ENCODE measurements at regions not wholly inside any gene's neighbourhood (a gene's known extent, or its start where the extent isn't known, plus 50 kb on each side); places are given as distances from the start of the nearest gene placed in this dataset.

GRCh38 chr6:94478133-94479005 is 1059.0 kb upstream of the EPHA7 start:
- Histone ChIP-seq H3K27me3 (ENCODE audit: insufficient read depth, low read length) (no peaks in the 10 kb centered on the region), H3K36me3 (ENCODE audit: insufficient read depth, low read length) (no peaks in the 10 kb centered on the region), H2AFZ (ENCODE audit: low read length, unreplicated experiment) (no peak overlapping the region), H3K4me1 (ENCODE audit: control insufficient read depth, insufficient read depth, low read length, unreplicated experiment) (no peaks in the 10 kb centered on the region), H3K79me2 (ENCODE audit: control insufficient read depth, insufficient read depth, low read length, unreplicated experiment) (no peaks in the 10 kb centered on the region), H3K4me3 (ENCODE audit: low read depth, low read length) (no peak overlapping the region), H3K27ac (ENCODE audit: low read depth, low read length) (no peak overlapping the region)

- Histone ChIP-seq H3K79me2 (ENCODE audit: control insufficient read depth, insufficient read depth, low read length, unreplicated experiment) (no peaks in the 10 kb centered on the region), H3K4me1 (ENCODE audit: control insufficient read depth, insufficient read depth, low read length, unreplicated experiment) (no peaks in the 10 kb centered on the region), H3K4me3 (ENCODE audit: low read depth, low read length) (no peak overlapping the region), H3K36me3 (ENCODE audit: insufficient read depth, low read length) (no peaks in the 10 kb centered on the region), H3K27me3 (ENCODE audit: insufficient read depth, low read length) (no peaks in the 10 kb centered on the region), H2AFZ (ENCODE audit: low read length, unreplicated experiment) (no peak overlapping the region), H3K27ac (ENCODE audit: low read depth, low read length) (no peak overlapping the region)
Observed at GRCh38 chr6:94468830-94469229, 1049.5 kb upstream of the EPHA7 start.

GRCh38 chr6:94464018-94464510 is 1044.7 kb upstream of the EPHA7 start:
- Histone ChIP-seq H3K27me3 (ENCODE audit: insufficient read depth, low read length) (no peaks in the 10 kb centered on the region), H3K36me3 (ENCODE audit: insufficient read depth, low read length) (no peaks in the 10 kb centered on the region), H3K4me1 (ENCODE audit: control insufficient read depth, insufficient read depth, low read length, unreplicated experiment) (no peaks in the 10 kb centered on the region), H3K79me2 (ENCODE audit: control insufficient read depth, insufficient read depth, low read length, unreplicated experiment) (no peaks in the 10 kb centered on the region), H2AFZ (ENCODE audit: low read length, unreplicated experiment) (no peak overlapping the region), H3K27ac (ENCODE audit: low read depth, low read length) (no peak overlapping the region), H3K4me3 (ENCODE audit: low read depth, low read length) (no peak overlapping the region)

- H3K27ac ChIP-seq (ENCODE audit: low read depth, low read length) = no peak overlapping the region
Observed at GRCh38 chr6:94463306-94463705, 1043.9 kb upstream of the EPHA7 start.

GRCh38 chr6:94462231-94462630 is 1042.9 kb upstream of the EPHA7 start:
- Histone ChIP-seq H3K79me2 (ENCODE audit: control insufficient read depth, insufficient read depth, low read length, unreplicated experiment) (no peaks in the 10 kb centered on the region), H3K27ac (ENCODE audit: low read depth, low read length) (no peak overlapping the region), H2AFZ (ENCODE audit: low read length, unreplicated experiment) (no peak overlapping the region), H3K36me3 (ENCODE audit: insufficient read depth, low read length) (no peaks in the 10 kb centered on the region), H3K4me3 (ENCODE audit: low read depth, low read length) (no peak overlapping the region), H3K27me3 (ENCODE audit: insufficient read depth, low read length) (no peaks in the 10 kb centered on the region), H3K4me1 (ENCODE audit: control insufficient read depth, insufficient read depth, low read length, unreplicated experiment) (no peaks in the 10 kb centered on the region)

More at GRCh38 chr6:94463306-94463705, 1043.9 kb upstream of the EPHA7 start:
- Histone ChIP-seq H3K4me1 (ENCODE audit: control insufficient read depth, insufficient read depth, low read length, unreplicated experiment) (no peaks in the 10 kb centered on the region), H3K27me3 (ENCODE audit: insufficient read depth, low read length) (no peaks in the 10 kb centered on the region), H3K79me2 (ENCODE audit: control insufficient read depth, insufficient read depth, low read length, unreplicated experiment) (no peaks in the 10 kb centered on the region), H3K4me3 (ENCODE audit: low read depth, low read length) (no peak overlapping the region), H2AFZ (ENCODE audit: low read length, unreplicated experiment) (no peak overlapping the region), H3K36me3 (ENCODE audit: insufficient read depth, low read length) (no peaks in the 10 kb centered on the region)

- no peaks in the 10 kb centered on the region for H3K79me2 ChIP-seq (ENCODE audit: control insufficient read depth, insufficient read depth, low read length, unreplicated experiment)
Observed at GRCh38 chr6:94456266-94456665, 1036.9 kb upstream of the EPHA7 start.

GRCh38 chr6:94454231-94454630 is 1034.9 kb upstream of the EPHA7 start:
- H3K4me3 ChIP-seq (ENCODE audit: low read depth, low read length) = no peak overlapping the region
- no peaks in the 10 kb centered on the region for H3K27me3 ChIP-seq (ENCODE audit: insufficient read depth, low read length)
- no peak overlapping the region for H3K27ac ChIP-seq (ENCODE audit: low read depth, low read length)
- H3K4me1 ChIP-seq (ENCODE audit: control insufficient read depth, insufficient read depth, low read length, unreplicated experiment) = no peaks in the 10 kb centered on the region
- no peaks in the 10 kb centered on the region for H3K79me2 ChIP-seq (ENCODE audit: control insufficient read depth, insufficient read depth, low read length, unreplicated experiment)
- no peak overlapping the region for H2AFZ ChIP-seq (ENCODE audit: low read length, unreplicated experiment)
- H3K36me3 ChIP-seq (ENCODE audit: insufficient read depth, low read length) = no peaks in the 10 kb centered on the region

More at GRCh38 chr6:94456266-94456665, 1036.9 kb upstream of the EPHA7 start:
- Histone ChIP-seq H3K27me3 (ENCODE audit: insufficient read depth, low read length) (no peaks in the 10 kb centered on the region), H2AFZ (ENCODE audit: low read length, unreplicated experiment) (no peak overlapping the region), H3K4me1 (ENCODE audit: control insufficient read depth, insufficient read depth, low read length, unreplicated experiment) (no peaks in the 10 kb centered on the region), H3K36me3 (ENCODE audit: insufficient read depth, low read length) (no peaks in the 10 kb centered on the region), H3K4me3 (ENCODE audit: low read depth, low read length) (no peak overlapping the region), H3K27ac (ENCODE audit: low read depth, low read length) (no peak overlapping the region)

- no peak overlapping the region for H3K4me3 ChIP-seq (ENCODE audit: low read depth, low read length)
- no peaks in the 10 kb centered on the region for H3K4me1 ChIP-seq (ENCODE audit: control insufficient read depth, insufficient read depth, low read length, unreplicated experiment)
- no peak overlapping the region for H3K27ac ChIP-seq (ENCODE audit: low read depth, low read length)
- no peak overlapping the region for H2AFZ ChIP-seq (ENCODE audit: low read length, unreplicated experiment)
- no peaks in the 10 kb centered on the region for H3K79me2 ChIP-seq (ENCODE audit: control insufficient read depth, insufficient read depth, low read length, unreplicated experiment)
- no peaks in the 10 kb centered on the region for H3K36me3 ChIP-seq (ENCODE audit: insufficient read depth, low read length)
- H3K27me3 ChIP-seq (ENCODE audit: insufficient read depth, low read length) = no peaks in the 10 kb centered on the region
Observed at GRCh38 chr6:94446120-94446519, 1026.8 kb upstream of the EPHA7 start.

GRCh38 chr6:94443701-94444100 is 1024.3 kb upstream of the EPHA7 start:
- H3K36me3 ChIP-seq (ENCODE audit: insufficient read depth, low read length) = no peaks in the 10 kb centered on the region
- no peak overlapping the region for H3K27ac ChIP-seq (ENCODE audit: low read depth, low read length)
- no peaks in the 10 kb centered on the region for H3K4me1 ChIP-seq (ENCODE audit: control insufficient read depth, insufficient read depth, low read length, unreplicated experiment)
- H2AFZ ChIP-seq (ENCODE audit: low read length, unreplicated experiment) = no peak overlapping the region
- no peaks in the 10 kb centered on the region for H3K79me2 ChIP-seq (ENCODE audit: control insufficient read depth, insufficient read depth, low read length, unreplicated experiment)
- H3K27me3 ChIP-seq (ENCODE audit: insufficient read depth, low read length) = no peaks in the 10 kb centered on the region
- H3K4me3 ChIP-seq (ENCODE audit: low read depth, low read length) = no peak overlapping the region

GRCh38 chr6:94424692-94425091 is 1005.3 kb upstream of the EPHA7 start:
- Histone ChIP-seq H3K4me3 (ENCODE audit: low read depth, low read length) (no peak overlapping the region), H3K27ac (ENCODE audit: low read depth, low read length) (no peak overlapping the region), H3K4me1 (ENCODE audit: control insufficient read depth, insufficient read depth, low read length, unreplicated experiment) (no peaks in the 10 kb centered on the region), H3K79me2 (ENCODE audit: control insufficient read depth, insufficient read depth, low read length, unreplicated experiment) (no peaks in the 10 kb centered on the region), H2AFZ (ENCODE audit: low read length, unreplicated experiment) (no peak overlapping the region), H3K27me3 (ENCODE audit: insufficient read depth, low read length) (no peaks in the 10 kb centered on the region), H3K36me3 (ENCODE audit: insufficient read depth, low read length) (no peaks in the 10 kb centered on the region)

- H3K4me1 ChIP-seq (ENCODE audit: control insufficient read depth, insufficient read depth, low read length, unreplicated experiment) = no peaks in the 10 kb centered on the region
- no peak overlapping the region for H2AFZ ChIP-seq (ENCODE audit: low read length, unreplicated experiment)
- no peaks in the 10 kb centered on the region for H3K27me3 ChIP-seq (ENCODE audit: insufficient read depth, low read length)
- no peak overlapping the region for H3K4me3 ChIP-seq (ENCODE audit: low read depth, low read length)
- H3K27ac ChIP-seq (ENCODE audit: low read depth, low read length) = no peak overlapping the region
- no peaks in the 10 kb centered on the region for H3K79me2 ChIP-seq (ENCODE audit: control insufficient read depth, insufficient read depth, low read length, unreplicated experiment)
- H3K36me3 ChIP-seq (ENCODE audit: insufficient read depth, low read length) = no peaks in the 10 kb centered on the region
Observed at GRCh38 chr6:94417363-94417762, 998.0 kb upstream of the EPHA7 start.

Measured in ACC112 (cell line).